GM12878 (cell line): ENCODE measurements at regions not wholly inside any gene's neighbourhood (a gene's known extent, or its start where the extent isn't known, plus 50 kb on each side); places are given as distances from the start of the nearest gene placed in this dataset.

Experiments
- ATAC-seq: fragments of 200-7000 bp; cut with Tn5 transposase; 3 replicates; pipeline ENCODE4 v1.9.1; 2020; ENCODE audit warnings: mild to moderate bottlenecking, moderate library complexity
- BruUV-seq: library from RNA; stranded (reverse); fragments of 400-500 nt; replicated peaks from 2 replicates; lab custom pipeline; 2021; lab: Mats Ljungman, UMichigan
- CTCF ChIA-PET: fragments of 300-600 bp; sonication (Branson Sonifier 250); formaldehyde crosslinking; extraction: SDS; loops from one replicate; lab custom pipeline; 2021; ENCODE audit warnings: inconsistent platforms; lab: Yijun Ruan, JAX
- POLR2A ChIA-PET: fragments of 350-600 bp; formaldehyde crosslinking; extraction: SDS; loops from one replicate; lab custom pipeline; 2021; ENCODE audit warnings: inconsistent platforms; lab: Charles Lee
- RAD21 ChIA-PET: fragments of 300-600 bp; sonication (Branson Sonifier 250); formaldehyde crosslinking; loops from one replicate; lab custom pipeline; 2023; ENCODE audit warnings: antibody characterized with exemption; ENCODE audit not compliant: unreplicated experiment; lab: Charles Lee
- SMC1A ChIA-PET: fragments of 300-600 bp; sonication (Branson Sonifier 250); formaldehyde crosslinking; loops from one replicate; lab custom pipeline; 2023; ENCODE audit not compliant: unreplicated experiment, uncharacterized antibody; lab: Charles Lee
- DNase-seq: peaks from one replicate; pipeline ENCODE4 v3.0.0-alpha.2; 2011; ENCODE audit warnings: low read depth, low spot score
- FAIRE-seq: peaks from 3 replicates; lab custom pipeline; 2011; peaks lifted over from hg19 to GRCh38; lab: Jason Lieb, UNC
- H2AFZ ChIP-seq: 2 replicates; pipeline ENCODE4 v1.6.0; 2011; ENCODE audit warnings: low read depth, low read length, control low read depth; ENCODE audit not compliant: control insufficient read depth
- H3K27ac ChIP-seq: 2 replicates; pipeline ENCODE4 v1.5.1; 2011; ENCODE audit warnings: control low read depth; ENCODE audit not compliant: control insufficient read depth, insufficient read depth
- H3K27me3 ChIP-seq, 2 experiments: replicated peaks in 1 of 2; 2 replicates each; pipeline versions ENCODE4 v1.6.0 to v1.6.1; 2011; ENCODE audit warnings: low read length in 1 of 2; ENCODE audit not compliant: control insufficient read depth in 2 of 2, insufficient read depth in 2 of 2
- H3K36me3 ChIP-seq, 2 experiments: 2 replicates each; pipeline ENCODE4 v1.5.1; 2011; ENCODE audit warnings: low read length in 1 of 2; ENCODE audit not compliant: control insufficient read depth in 2 of 2, insufficient read depth in 2 of 2
- H3K4me1 ChIP-seq: 2 replicates; pipeline ENCODE4 v1.6.1; 2011; ENCODE audit warnings: mild to moderate bottlenecking, low read length, moderate library complexity, mixed read lengths; ENCODE audit not compliant: control insufficient read depth, insufficient read depth
- H3K4me2 ChIP-seq: 2 replicates; pipeline ENCODE4 v1.6.0; 2011; ENCODE audit warnings: control low read depth; ENCODE audit not compliant: control insufficient read depth, insufficient read depth
- H3K4me3 ChIP-seq: fragments of 200-600 bp; sonication (generic); 2 replicates; pipeline ENCODE4 v1.5.1; 2016
- H3K79me2 ChIP-seq: 2 replicates; pipeline ENCODE4 v1.6.0; 2011; ENCODE audit warnings: low read length; ENCODE audit not compliant: control insufficient read depth, insufficient read depth
- H3K9ac ChIP-seq: 2 replicates; pipeline ENCODE4 v1.8.0; 2011; ENCODE audit warnings: low read length, control low read depth, mixed read lengths; ENCODE audit not compliant: control insufficient read depth, insufficient read depth
- H3K9me3 ChIP-seq: replicated peaks from 3 replicates; pipeline ENCODE4 v1.5.1; 2011; ENCODE audit warnings: mild to moderate bottlenecking, low read length; ENCODE audit not compliant: control insufficient read depth, insufficient read depth
- H4K20me1 ChIP-seq: 2 replicates; pipeline ENCODE4 v1.6.0; 2011; ENCODE audit not compliant: control insufficient read depth, insufficient read depth
- BCL3 ChIP-seq: IDR thresholded peaks from 2 replicates; pipeline ENCODE4 v1.6.1; 2011; ENCODE audit warnings: borderline replicate concordance, low read depth, mild to moderate bottlenecking, moderate library complexity, low read length; ENCODE audit not compliant: insufficient read depth, poor library complexity, severe bottlenecking
- CREM ChIP-seq: IDR thresholded peaks from 2 replicates; pipeline ENCODE4 v1.6.1; 2014; ENCODE audit warnings: antibody characterized with exemption, low read depth
- WGBS: methylation state at CpG from one replicate; pipeline ENCODE4 v1.1.6; 2016; ENCODE audit warnings: low lambda C conversion rate; ENCODE audit not compliant: insufficient replicate concordance, insufficient coverage; ENCODE audit errors: missing lambda C conversion rate; 5-methylcytosine and 5-hydroxymethylcytosine counted together
- in situ Hi-C: fragments of 300-500 bp; cut with MboI; formaldehyde crosslinking; loops from 9 replicates; pipeline ENCODE4 v1.14.3; 2018; ENCODE audit warnings: mixed read lengths
- intact Hi-C: fragments of 100-400 bp; cut with micrococcal nuclease; formaldehyde crosslinking; loops from one replicate; pipeline ENCODE4 v1.14.2; 2022; ENCODE audit not compliant: unreplicated experiment
- TF ChIP-seq, protein P1 (sequence below): fragments of 450-650 bp; IDR thresholded peaks from 2 replicates; pipeline ENCODE4 v1.6.1; 2016; ENCODE audit warnings: mild to moderate bottlenecking, moderate library complexity, borderline replicate concordance

DNA sequence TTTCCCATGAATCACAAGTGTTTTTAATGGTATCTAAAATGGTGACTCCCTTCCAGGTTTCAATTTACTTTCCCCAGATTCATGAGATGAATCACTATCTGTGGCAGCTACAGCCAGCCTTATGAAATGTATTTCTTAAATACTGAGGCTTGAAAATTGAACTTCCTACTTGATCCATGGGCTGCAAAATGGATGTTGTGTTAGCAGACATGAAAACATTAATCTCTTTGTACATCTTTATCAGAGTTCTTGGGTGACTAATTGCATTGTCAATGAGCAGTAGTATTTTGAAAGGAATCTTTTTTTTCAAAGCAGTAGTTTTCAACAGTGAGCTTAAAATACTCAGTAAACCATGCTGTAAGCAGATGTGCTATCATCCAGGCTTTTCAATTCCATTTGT lies 250.8 kb downstream of the SLC6A15 start (continued):
- TF ChIP-seq BCL3 (no peak), CREM (no peak)
- TF ChIP-seq, all 136 proteins: peak for 0

- Histone ChIP-seq H2AFZ (no peak overlapping the region), H3K9ac (no peak overlapping the region)
- WGBS = 31% methylated on average over 1 of the region's 1 CpG
These were observed 252.5 kb downstream of the SLC6A15 start for GRCh38 chr12:84660139-84660538.

More at GRCh38 chr12:84660139-84660538, 252.5 kb downstream of the SLC6A15 start:
- no peaks in the 10 kb centered on the region for H3K79me2 ChIP-seq
- SMC1A ChIA-PET = no interaction called here
- RAD21 ChIA-PET = interaction anchor here (1.1 kb wide), 1 partner anchor 10 kb away, joined by 3 read pairs; no protein-coding TSS in a partner anchor
- CTCF ChIA-PET = no interaction called here
- no peaks in the 10 kb centered on the region for H3K9me3 ChIP-seq
- DNase-seq = no peak
- no peaks in the 10 kb centered on the region for H3K4me1 ChIP-seq
- no peaks in the 10 kb centered on the region for H3K27me3 ChIP-seq
- in situ Hi-C loops (no loop called here), intact Hi-C loops (no loop called here)
- TF ChIP-seq, protein P1, sequence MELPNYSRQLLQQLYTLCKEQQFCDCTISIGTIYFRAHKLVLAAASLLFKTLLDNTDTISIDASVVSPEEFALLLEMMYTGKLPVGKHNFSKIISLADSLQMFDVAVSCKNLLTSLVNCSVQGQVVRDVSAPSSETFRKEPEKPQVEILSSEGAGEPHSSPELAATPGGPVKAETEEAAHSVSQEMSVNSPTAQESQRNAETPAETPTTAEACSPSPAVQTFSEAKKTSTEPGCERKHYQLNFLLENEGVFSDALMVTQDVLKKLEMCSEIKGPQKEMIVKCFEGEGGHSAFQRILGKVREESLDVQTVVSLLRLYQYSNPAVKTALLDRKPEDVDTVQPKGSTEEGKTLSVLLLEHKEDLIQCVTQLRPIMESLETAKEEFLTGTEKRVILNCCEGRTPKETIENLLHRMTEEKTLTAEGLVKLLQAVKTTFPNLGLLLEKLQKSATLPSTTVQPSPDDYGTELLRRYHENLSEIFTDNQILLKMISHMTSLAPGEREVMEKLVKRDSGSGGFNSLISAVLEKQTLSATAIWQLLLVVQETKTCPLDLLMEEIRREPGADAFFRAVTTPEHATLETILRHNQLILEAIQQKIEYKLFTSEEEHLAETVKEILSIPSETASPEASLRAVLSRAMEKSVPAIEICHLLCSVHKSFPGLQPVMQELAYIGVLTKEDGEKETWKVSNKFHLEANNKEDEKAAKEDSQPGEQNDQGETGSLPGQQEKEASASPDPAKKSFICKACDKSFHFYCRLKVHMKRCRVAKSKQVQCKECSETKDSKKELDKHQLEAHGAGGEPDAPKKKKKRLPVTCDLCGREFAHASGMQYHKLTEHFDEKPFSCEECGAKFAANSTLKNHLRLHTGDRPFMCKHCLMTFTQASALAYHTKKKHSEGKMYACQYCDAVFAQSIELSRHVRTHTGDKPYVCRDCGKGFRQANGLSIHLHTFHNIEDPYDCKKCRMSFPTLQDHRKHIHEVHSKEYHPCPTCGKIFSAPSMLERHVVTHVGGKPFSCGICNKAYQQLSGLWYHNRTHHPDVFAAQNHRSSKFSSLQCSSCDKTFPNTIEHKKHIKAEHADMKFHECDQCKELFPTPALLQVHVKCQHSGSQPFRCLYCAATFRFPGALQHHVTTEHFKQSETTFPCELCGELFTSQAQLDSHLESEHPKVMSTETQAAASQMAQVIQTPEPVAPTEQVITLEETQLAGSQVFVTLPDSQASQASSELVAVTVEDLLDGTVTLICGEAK = no peak
- H3K36me3 ChIP-seq = no peaks in the 10 kb centered on the region
- ATAC-seq = peak; percentile 29; the same call in 2 of the 3 replicates
- no peaks in the 10 kb centered on the region for H4K20me1 ChIP-seq
- H3K4me2 ChIP-seq = no peak overlapping the region
- POLR2A ChIA-PET = no interaction called here
- no peak for FAIRE-seq
- no peak overlapping the region for H3K27ac ChIP-seq
- no TSS peak for BruUV-seq
- no peak overlapping the region for H3K4me3 ChIP-seq
